ENCODE measurements at regions not wholly inside any gene's neighbourhood (a gene's known extent, or its start where the extent isn't known, plus 50 kb on each side); places are given as distances from the start of the nearest gene placed in this dataset.

- no peak for DNase-seq (ENCODE audit: low spot score)
- Mint-ChIP-seq H3K4me3 (ENCODE audit: unreplicated experiment) (no peak overlapping the region), H3K36me3 (ENCODE audit: low read depth, unreplicated experiment) (no peaks in the 10 kb centered on the region), H3K27me3 (ENCODE audit: unreplicated experiment) (no peaks in the 10 kb centered on the region), H3K4me1 (ENCODE audit: unreplicated experiment) (no peaks in the 10 kb centered on the region), H3K9me3 (ENCODE audit: unreplicated experiment) (no peaks in the 10 kb centered on the region), H3K27ac (ENCODE audit: unreplicated experiment) (no peak overlapping the region)
- no peak for TF ChIP-seq CTCF (IDR thresholded peaks at IDR 0.05; ENCODE audit: unreplicated experiment)
Measured at GRCh38 chr7:25326501-25327156, 98.3 kb upstream of the NPVF start.

GRCh38 chr7:25329815-25330214 lies 101.5 kb upstream of the NPVF start:
- TF ChIP-seq CTCF (IDR thresholded peaks at IDR 0.05; ENCODE audit: unreplicated experiment), result no peak
- Mint-ChIP-seq H3K27ac (ENCODE audit: unreplicated experiment) (no peak overlapping the region), H3K4me3 (ENCODE audit: unreplicated experiment) (no peak overlapping the region), H3K36me3 (ENCODE audit: low read depth, unreplicated experiment) (no peaks in the 10 kb centered on the region), H3K9me3 (ENCODE audit: unreplicated experiment) (no peaks in the 10 kb centered on the region), H3K4me1 (ENCODE audit: unreplicated experiment) (no peaks in the 10 kb centered on the region), H3K27me3 (ENCODE audit: unreplicated experiment) (no peaks in the 10 kb centered on the region)
- DNase-seq (ENCODE audit: low spot score), result no peak

GRCh38 chr7:25333296-25333928 lies 105.1 kb upstream of the NPVF start:
- Mint-ChIP-seq H3K36me3 (ENCODE audit: low read depth, unreplicated experiment) (no peaks in the 10 kb centered on the region), H3K4me3 (ENCODE audit: unreplicated experiment) (no peak overlapping the region), H3K4me1 (ENCODE audit: unreplicated experiment) (no peaks in the 10 kb centered on the region), H3K27me3 (ENCODE audit: unreplicated experiment) (no peaks in the 10 kb centered on the region), H3K27ac (ENCODE audit: unreplicated experiment) (no peak overlapping the region), H3K9me3 (ENCODE audit: unreplicated experiment) (no peaks in the 10 kb centered on the region)
- TF ChIP-seq CTCF (IDR thresholded peaks at IDR 0.05; ENCODE audit: unreplicated experiment), result no peak
- DNase-seq (ENCODE audit: low spot score), result no peak

- Mint-ChIP-seq H3K9me3 (ENCODE audit: unreplicated experiment) (no peaks in the 10 kb centered on the region), H3K27ac (ENCODE audit: unreplicated experiment) (peak overlapping the region; percentile 40), H3K4me3 (ENCODE audit: unreplicated experiment) (no peak overlapping the region), H3K27me3 (ENCODE audit: unreplicated experiment) (no peaks in the 10 kb centered on the region), H3K36me3 (ENCODE audit: low read depth, unreplicated experiment) (no peaks in the 10 kb centered on the region), H3K4me1 (ENCODE audit: unreplicated experiment) (peaks cover 10% of the 10 kb centered on the region)
- no peak for DNase-seq (ENCODE audit: low spot score)
- no peak for TF ChIP-seq CTCF (IDR thresholded peaks at IDR 0.05; ENCODE audit: unreplicated experiment)
Measured at GRCh38 chr7:25347360-25348066, 119.2 kb upstream of the NPVF start.

- DNase-seq (ENCODE audit: low spot score), result no peak
- no peaks in the 10 kb centered on the region for H3K27me3 Mint-ChIP-seq (ENCODE audit: unreplicated experiment)
- no peak for TF ChIP-seq CTCF (IDR thresholded peaks at IDR 0.05; ENCODE audit: unreplicated experiment)
- H3K4me1 Mint-ChIP-seq (ENCODE audit: unreplicated experiment), result peaks cover 10% of the 10 kb centered on the region
- H3K9me3 Mint-ChIP-seq (ENCODE audit: unreplicated experiment), result no peaks in the 10 kb centered on the region
- no peak overlapping the region for H3K27ac Mint-ChIP-seq (ENCODE audit: unreplicated experiment)
- no peak overlapping the region for H3K4me3 Mint-ChIP-seq (ENCODE audit: unreplicated experiment)
- no peaks in the 10 kb centered on the region for H3K36me3 Mint-ChIP-seq (ENCODE audit: low read depth, unreplicated experiment)
Measured at GRCh38 chr7:25348104-25348503, 119.8 kb upstream of the NPVF start.
